CD4-positive, alpha-beta T cell (primary cell): ENCODE measurements at regions not wholly inside any gene's neighbourhood (a gene's known extent, or its start where the extent isn't known, plus 50 kb on each side); places are given as distances from the start of the nearest gene placed in this dataset. TPM values are rescaled to one million over a fixed set of nuclear protein-coding genes. Genes with fewer than 3 reads are reported as not detected.

ENCODE experiments used
- ATAC-seq: fragments of 200-7000 bp; cut with Tn5 transposase; one replicate; pipeline ENCODE4 v1.10.0; 2022; ENCODE audit warnings: mild to moderate bottlenecking; ENCODE audit not compliant: poor library complexity
- CTCF ChIA-PET: fragments of 350-600 bp; sonication (Branson Sonifier 250); formaldehyde crosslinking; loops from one replicate; lab custom pipeline; 2021; ENCODE audit warnings: antibody characterized with exemption, inconsistent platforms; lab: Charles Lee
- POLR2A ChIA-PET: fragments of 350-600 bp; sonication (Branson Sonifier 250); formaldehyde crosslinking; loops from one replicate; lab custom pipeline; 2021; ENCODE audit warnings: antibody characterized with exemption, inconsistent platforms; lab: Charles Lee
- DNase-seq, 14 experiments: peaks; one replicate each; pipeline ENCODE4 v3.0.0-alpha.2; 2013 to 2020; ENCODE audit warnings: mixed read lengths in 2 of 14
- H3K27ac ChIP-seq, 2 donors: one replicate each; pipeline versions ENCODE4 v1.5.1 to v1.7.0; 2013; ENCODE audit warnings: low read length in 2 of 2, low read depth in 1 of 2, mild to moderate bottlenecking in 1 of 2
- H3K27me3 ChIP-seq, 2 experiments: 1 replicate in 1 of 2; 2 replicates in 1 of 2; pipeline versions ENCODE4 v1.6.1 to v1.7.0; 2013; ENCODE audit warnings: low read length in 2 of 2, control low read depth in 1 of 2, mild to moderate bottlenecking in 1 of 2, moderate library complexity in 1 of 2; ENCODE audit not compliant: insufficient read depth in 2 of 2, control insufficient read depth in 1 of 2
- H3K36me3 ChIP-seq: one replicate; pipeline ENCODE4 v1.6.1; 2013; ENCODE audit warnings: low read length, control low read depth; ENCODE audit not compliant: insufficient read depth
- H3K4me1 ChIP-seq: one replicate; pipeline ENCODE4 v1.6.1; 2013; ENCODE audit warnings: low read length, control low read depth; ENCODE audit not compliant: insufficient read depth
- H3K4me3 ChIP-seq: one replicate; pipeline ENCODE4 v1.5.1; 2013; ENCODE audit warnings: mild to moderate bottlenecking, low read length, moderate library complexity
- H3K9me3 ChIP-seq, 2 experiments: 1 replicate in 1 of 2; 2 replicates in 1 of 2; pipeline versions ENCODE4 v1.6.1 to v1.7.0; 2013; ENCODE audit warnings: low read length in 2 of 2, mild to moderate bottlenecking in 2 of 2, control low read depth in 1 of 2, moderate library complexity in 1 of 2; ENCODE audit not compliant: control insufficient read depth in 1 of 2, insufficient read depth in 1 of 2
- H3K27ac Mint-ChIP-seq: one replicate; pipeline ENCODE4 v1.8.0; 2020; ENCODE audit warnings: mixed read lengths
- H3K27me3 Mint-ChIP-seq: one replicate; pipeline ENCODE4 v1.8.0; 2021; ENCODE audit warnings: mixed read lengths
- H3K36me3 Mint-ChIP-seq: one replicate; pipeline ENCODE4 v1.8.0; 2021; ENCODE audit warnings: low read depth, mixed read lengths
- H3K4me1 Mint-ChIP-seq: one replicate; pipeline ENCODE4 v1.8.0; 2021; ENCODE audit warnings: low read depth, mixed read lengths
- H3K4me3 Mint-ChIP-seq: one replicate; pipeline ENCODE4 v1.8.0; 2020; ENCODE audit warnings: mild to moderate bottlenecking, mixed read lengths
- H3K9me3 Mint-ChIP-seq: one replicate; pipeline ENCODE4 v1.8.0; 2020; ENCODE audit warnings: mixed read lengths
- CTCF ChIP-seq: fragments of 200-600 bp; IDR thresholded peaks from one replicate; pipeline ENCODE4 v1.8.0; 2022; ENCODE audit warnings: antibody characterized with exemption, mild to moderate bottlenecking
- intact Hi-C, 2 experiments: fragments of 100-400 bp; cut with DNase I in 1 of 2; cut with micrococcal nuclease in 1 of 2; formaldehyde crosslinking; loops; one replicate each; pipeline versions ENCODE4 v1.15.1 to v1.9.0; 2023 to 2025; cut with DNase I, micrococcal nuclease
- microRNA-seq: library from miRNA; unstranded; fragments of <30 nt; microRNA quantifications from one replicate; pipeline ENCODE4 v1.2.0, GENCODE V29; 2021; ENCODE audit warnings: borderline microRNAs expressed, borderline replicate concordance

- H3K4me3 ChIP-seq, result no peak overlapping the region
- TF ChIP-seq CTCF, result no peak
- intact Hi-C loops, result no loop called here
- DNase-seq (no peak), ATAC-seq (no peak)
- H3K4me3 Mint-ChIP-seq, result no peak overlapping the region
- peaks cover 2% of the 10 kb centered on the region for H3K9me3 Mint-ChIP-seq
- H3K9me3 ChIP-seq, result no peaks in the 10 kb centered on the region
- H3K27ac ChIP-seq, result no peak overlapping the region
- CTCF ChIA-PET, result no interaction called here
- no peaks in the 10 kb centered on the region for H3K4me1 Mint-ChIP-seq
- H3K27me3 Mint-ChIP-seq, result peaks cover 5% of the 10 kb centered on the region
- no peaks in the 10 kb centered on the region for H3K36me3 ChIP-seq
- POLR2A ChIA-PET, result no interaction called here
- H3K27me3 ChIP-seq, result peaks cover 0 to 11% of the 10 kb centered on the region in 2 experiments
- H3K36me3 Mint-ChIP-seq, result no peaks in the 10 kb centered on the region
- H3K4me1 ChIP-seq, result no peaks in the 10 kb centered on the region
- H3K27ac Mint-ChIP-seq, result no peak overlapping the region
Measured at GRCh38 chr9:88938189-88938588, 53.1 kb upstream of the S1PR3 start.

Small RNA genes lying in the stretch of these regions (microRNA-seq; reads per million reads assigned to microRNA genes)
- not detected for gene MIR4289
